ENCODE measurements at regions not wholly inside any gene's neighbourhood (a gene's known extent, or its start where the extent isn't known, plus 50 kb on each side); places are given as distances from the start of the nearest gene placed in this dataset.

GRCh38 chr19:5237939-5238480, 102.6 kb downstream of the PTPRS start:
- Histone ChIP-seq H3K4ac (ENCODE audit: low read depth, low read length) (no peak overlapping the region), H3K23me2 (ENCODE audit: insufficient read length, low read depth, low read length, poor library complexity, severe bottlenecking) (no peaks in the 10 kb centered on the region), H3K27me3 (ENCODE audit: insufficient read depth, low read length) (no peaks in the 10 kb centered on the region), H3K79me1 (ENCODE audit: insufficient read depth, low read depth, low read length, poor library complexity, severe bottlenecking) (no peaks in the 10 kb centered on the region), H4K91ac (ENCODE audit: insufficient read length, low read depth, low read length) (no peak overlapping the region), H3T11ph (ENCODE audit: low read length) (no peak overlapping the region), H3K27ac (ENCODE audit: insufficient read length, low read depth, low read length) (no peak overlapping the region), H3K23ac (ENCODE audit: insufficient read length, low read depth, low read length) (no peak overlapping the region), H2BK120ac (ENCODE audit: low read depth, low read length, poor library complexity, severe bottlenecking) (no peak overlapping the region), H3K18ac (ENCODE audit: insufficient read length, low read depth, low read length) (no peak overlapping the region), H2BK5ac (ENCODE audit: insufficient read length, low read length) (no peak overlapping the region), H3K9me3 (ENCODE audit: control insufficient read depth, low read depth, low read length) (no peaks in the 10 kb centered on the region), H2AK5ac (ENCODE audit: insufficient read length, low read length) (no peak overlapping the region), H3K79me2 (ENCODE audit: insufficient read depth, low read length) (no peaks in the 10 kb centered on the region), H4K5ac (ENCODE audit: insufficient read length, low read depth, low read length) (no peak overlapping the region), H2BK12ac (ENCODE audit: insufficient read length, low read depth, low read length) (no peak overlapping the region), H2BK20ac (ENCODE audit: low read depth, low read length, poor library complexity, severe bottlenecking) (no peak overlapping the region), H3K4me2 (ENCODE audit: insufficient read depth, insufficient read length, low read length) (no peak overlapping the region), H3K14ac (ENCODE audit: insufficient read depth, low read length) (no peak overlapping the region), H2AFZ (ENCODE audit: low read length) (no peak overlapping the region), H3K56ac (ENCODE audit: insufficient read length, low read depth, low read length) (no peak overlapping the region), H2BK15ac (ENCODE audit: low read depth, low read length) (no peak overlapping the region), H4K20me1 (ENCODE audit: control insufficient read depth, insufficient read depth, insufficient read length) (no peaks in the 10 kb centered on the region), H3K9ac (ENCODE audit: extremely low read depth, insufficient read length, low read length) (no peak overlapping the region), H4K8ac (replicated peaks; ENCODE audit: insufficient read length, low read depth, low read length) (no peak overlapping the region), H3K4me1 (ENCODE audit: insufficient read depth, low read length) (no peaks in the 10 kb centered on the region)
- H3K4me3 Mint-ChIP-seq: no peak overlapping the region
- peaks cover 0 to 11% of the 10 kb centered on the region in 2 experiments; a peak in 3 of 4 replicates for H3K4me1 Mint-ChIP-seq
- no peaks in the 10 kb centered on the region for H3K9me3 Mint-ChIP-seq
- H3K36me3 Mint-ChIP-seq (ENCODE audit: insufficient read depth in 1 of 3, low read depth in 3 of 3): peaks cover 7 to 44% (median 40%) of the 10 kb centered on the region in 3 experiments; a peak in 6 of 7 replicates
- TF ChIP-seq, protein P1, sequence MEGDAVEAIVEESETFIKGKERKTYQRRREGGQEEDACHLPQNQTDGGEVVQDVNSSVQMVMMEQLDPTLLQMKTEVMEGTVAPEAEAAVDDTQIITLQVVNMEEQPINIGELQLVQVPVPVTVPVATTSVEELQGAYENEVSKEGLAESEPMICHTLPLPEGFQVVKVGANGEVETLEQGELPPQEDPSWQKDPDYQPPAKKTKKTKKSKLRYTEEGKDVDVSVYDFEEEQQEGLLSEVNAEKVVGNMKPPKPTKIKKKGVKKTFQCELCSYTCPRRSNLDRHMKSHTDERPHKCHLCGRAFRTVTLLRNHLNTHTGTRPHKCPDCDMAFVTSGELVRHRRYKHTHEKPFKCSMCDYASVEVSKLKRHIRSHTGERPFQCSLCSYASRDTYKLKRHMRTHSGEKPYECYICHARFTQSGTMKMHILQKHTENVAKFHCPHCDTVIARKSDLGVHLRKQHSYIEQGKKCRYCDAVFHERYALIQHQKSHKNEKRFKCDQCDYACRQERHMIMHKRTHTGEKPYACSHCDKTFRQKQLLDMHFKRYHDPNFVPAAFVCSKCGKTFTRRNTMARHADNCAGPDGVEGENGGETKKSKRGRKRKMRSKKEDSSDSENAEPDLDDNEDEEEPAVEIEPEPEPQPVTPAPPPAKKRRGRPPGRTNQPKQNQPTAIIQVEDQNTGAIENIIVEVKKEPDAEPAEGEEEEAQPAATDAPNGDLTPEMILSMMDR (conservative IDR thresholded peaks at IDR 0.05): no peak
- no peak for DNase-seq
- no peaks in the 10 kb centered on the region for H3K27me3 Mint-ChIP-seq (ENCODE audit: low read depth)
- H3K27ac Mint-ChIP-seq: no peak overlapping the region
- WGBS (ENCODE audit: extremely low coverage, insufficient read length, low lambda C conversion rate): no CpG with 5 or more reads among the region's 26 CpGs
